H1 (cell line): ENCODE measurements at regions not wholly inside any gene's neighbourhood (a gene's known extent, or its start where the extent isn't known, plus 50 kb on each side); places are given as distances from the start of the nearest gene placed in this dataset.

Experiments
- BCL11A ChIP-seq, 2 experiments: IDR thresholded peaks; one replicate each; pipeline ENCODE4 v1.6.1; 2011; ENCODE audit warnings: low read depth in 2 of 2, low read length in 2 of 2, mild to moderate bottlenecking in 2 of 2
- SRF ChIP-seq: IDR thresholded peaks from 2 replicates; pipeline ENCODE4 v1.6.1; 2011; ENCODE audit warnings: mild to moderate bottlenecking, low read depth, low read length, moderate library complexity
- TBP ChIP-seq: IDR thresholded peaks from 2 replicates; pipeline ENCODE4 v1.6.1; 2011; ENCODE audit warnings: low read depth, low read length, improper control_type of control experiment
- TF ChIP-seq, protein P1 (sequence below): IDR thresholded peaks from 2 replicates; pipeline ENCODE4 v1.6.1; 2012; ENCODE audit warnings: low read length, inconsistent platforms
- TF ChIP-seq, protein P2 (sequence below): fragments of 300-600 bp; sonication (generic); IDR thresholded peaks from 2 replicates; pipeline ENCODE4 v1.7.1; 2012; ENCODE audit warnings: low read length, moderate library complexity, mild to moderate bottlenecking, inconsistent platforms; ENCODE audit not compliant: insufficient replicate concordance

- TF ChIP-seq, protein P1, sequence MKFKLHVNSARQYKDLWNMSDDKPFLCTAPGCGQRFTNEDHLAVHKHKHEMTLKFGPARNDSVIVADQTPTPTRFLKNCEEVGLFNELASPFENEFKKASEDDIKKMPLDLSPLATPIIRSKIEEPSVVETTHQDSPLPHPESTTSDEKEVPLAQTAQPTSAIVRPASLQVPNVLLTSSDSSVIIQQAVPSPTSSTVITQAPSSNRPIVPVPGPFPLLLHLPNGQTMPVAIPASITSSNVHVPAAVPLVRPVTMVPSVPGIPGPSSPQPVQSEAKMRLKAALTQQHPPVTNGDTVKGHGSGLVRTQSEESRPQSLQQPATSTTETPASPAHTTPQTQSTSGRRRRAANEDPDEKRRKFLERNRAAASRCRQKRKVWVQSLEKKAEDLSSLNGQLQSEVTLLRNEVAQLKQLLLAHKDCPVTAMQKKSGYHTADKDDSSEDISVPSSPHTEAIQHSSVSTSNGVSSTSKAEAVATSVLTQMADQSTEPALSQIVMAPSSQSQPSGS: no peak
- TF ChIP-seq TBP: no peak
- no peak for TF ChIP-seq BCL11A (IDR thresholded peaks at IDR 0.05; ENCODE audit: low read depth in 2 of 2, low read length in 2 of 2)
- no peak for TF ChIP-seq SRF
- TF ChIP-seq, protein P2, sequence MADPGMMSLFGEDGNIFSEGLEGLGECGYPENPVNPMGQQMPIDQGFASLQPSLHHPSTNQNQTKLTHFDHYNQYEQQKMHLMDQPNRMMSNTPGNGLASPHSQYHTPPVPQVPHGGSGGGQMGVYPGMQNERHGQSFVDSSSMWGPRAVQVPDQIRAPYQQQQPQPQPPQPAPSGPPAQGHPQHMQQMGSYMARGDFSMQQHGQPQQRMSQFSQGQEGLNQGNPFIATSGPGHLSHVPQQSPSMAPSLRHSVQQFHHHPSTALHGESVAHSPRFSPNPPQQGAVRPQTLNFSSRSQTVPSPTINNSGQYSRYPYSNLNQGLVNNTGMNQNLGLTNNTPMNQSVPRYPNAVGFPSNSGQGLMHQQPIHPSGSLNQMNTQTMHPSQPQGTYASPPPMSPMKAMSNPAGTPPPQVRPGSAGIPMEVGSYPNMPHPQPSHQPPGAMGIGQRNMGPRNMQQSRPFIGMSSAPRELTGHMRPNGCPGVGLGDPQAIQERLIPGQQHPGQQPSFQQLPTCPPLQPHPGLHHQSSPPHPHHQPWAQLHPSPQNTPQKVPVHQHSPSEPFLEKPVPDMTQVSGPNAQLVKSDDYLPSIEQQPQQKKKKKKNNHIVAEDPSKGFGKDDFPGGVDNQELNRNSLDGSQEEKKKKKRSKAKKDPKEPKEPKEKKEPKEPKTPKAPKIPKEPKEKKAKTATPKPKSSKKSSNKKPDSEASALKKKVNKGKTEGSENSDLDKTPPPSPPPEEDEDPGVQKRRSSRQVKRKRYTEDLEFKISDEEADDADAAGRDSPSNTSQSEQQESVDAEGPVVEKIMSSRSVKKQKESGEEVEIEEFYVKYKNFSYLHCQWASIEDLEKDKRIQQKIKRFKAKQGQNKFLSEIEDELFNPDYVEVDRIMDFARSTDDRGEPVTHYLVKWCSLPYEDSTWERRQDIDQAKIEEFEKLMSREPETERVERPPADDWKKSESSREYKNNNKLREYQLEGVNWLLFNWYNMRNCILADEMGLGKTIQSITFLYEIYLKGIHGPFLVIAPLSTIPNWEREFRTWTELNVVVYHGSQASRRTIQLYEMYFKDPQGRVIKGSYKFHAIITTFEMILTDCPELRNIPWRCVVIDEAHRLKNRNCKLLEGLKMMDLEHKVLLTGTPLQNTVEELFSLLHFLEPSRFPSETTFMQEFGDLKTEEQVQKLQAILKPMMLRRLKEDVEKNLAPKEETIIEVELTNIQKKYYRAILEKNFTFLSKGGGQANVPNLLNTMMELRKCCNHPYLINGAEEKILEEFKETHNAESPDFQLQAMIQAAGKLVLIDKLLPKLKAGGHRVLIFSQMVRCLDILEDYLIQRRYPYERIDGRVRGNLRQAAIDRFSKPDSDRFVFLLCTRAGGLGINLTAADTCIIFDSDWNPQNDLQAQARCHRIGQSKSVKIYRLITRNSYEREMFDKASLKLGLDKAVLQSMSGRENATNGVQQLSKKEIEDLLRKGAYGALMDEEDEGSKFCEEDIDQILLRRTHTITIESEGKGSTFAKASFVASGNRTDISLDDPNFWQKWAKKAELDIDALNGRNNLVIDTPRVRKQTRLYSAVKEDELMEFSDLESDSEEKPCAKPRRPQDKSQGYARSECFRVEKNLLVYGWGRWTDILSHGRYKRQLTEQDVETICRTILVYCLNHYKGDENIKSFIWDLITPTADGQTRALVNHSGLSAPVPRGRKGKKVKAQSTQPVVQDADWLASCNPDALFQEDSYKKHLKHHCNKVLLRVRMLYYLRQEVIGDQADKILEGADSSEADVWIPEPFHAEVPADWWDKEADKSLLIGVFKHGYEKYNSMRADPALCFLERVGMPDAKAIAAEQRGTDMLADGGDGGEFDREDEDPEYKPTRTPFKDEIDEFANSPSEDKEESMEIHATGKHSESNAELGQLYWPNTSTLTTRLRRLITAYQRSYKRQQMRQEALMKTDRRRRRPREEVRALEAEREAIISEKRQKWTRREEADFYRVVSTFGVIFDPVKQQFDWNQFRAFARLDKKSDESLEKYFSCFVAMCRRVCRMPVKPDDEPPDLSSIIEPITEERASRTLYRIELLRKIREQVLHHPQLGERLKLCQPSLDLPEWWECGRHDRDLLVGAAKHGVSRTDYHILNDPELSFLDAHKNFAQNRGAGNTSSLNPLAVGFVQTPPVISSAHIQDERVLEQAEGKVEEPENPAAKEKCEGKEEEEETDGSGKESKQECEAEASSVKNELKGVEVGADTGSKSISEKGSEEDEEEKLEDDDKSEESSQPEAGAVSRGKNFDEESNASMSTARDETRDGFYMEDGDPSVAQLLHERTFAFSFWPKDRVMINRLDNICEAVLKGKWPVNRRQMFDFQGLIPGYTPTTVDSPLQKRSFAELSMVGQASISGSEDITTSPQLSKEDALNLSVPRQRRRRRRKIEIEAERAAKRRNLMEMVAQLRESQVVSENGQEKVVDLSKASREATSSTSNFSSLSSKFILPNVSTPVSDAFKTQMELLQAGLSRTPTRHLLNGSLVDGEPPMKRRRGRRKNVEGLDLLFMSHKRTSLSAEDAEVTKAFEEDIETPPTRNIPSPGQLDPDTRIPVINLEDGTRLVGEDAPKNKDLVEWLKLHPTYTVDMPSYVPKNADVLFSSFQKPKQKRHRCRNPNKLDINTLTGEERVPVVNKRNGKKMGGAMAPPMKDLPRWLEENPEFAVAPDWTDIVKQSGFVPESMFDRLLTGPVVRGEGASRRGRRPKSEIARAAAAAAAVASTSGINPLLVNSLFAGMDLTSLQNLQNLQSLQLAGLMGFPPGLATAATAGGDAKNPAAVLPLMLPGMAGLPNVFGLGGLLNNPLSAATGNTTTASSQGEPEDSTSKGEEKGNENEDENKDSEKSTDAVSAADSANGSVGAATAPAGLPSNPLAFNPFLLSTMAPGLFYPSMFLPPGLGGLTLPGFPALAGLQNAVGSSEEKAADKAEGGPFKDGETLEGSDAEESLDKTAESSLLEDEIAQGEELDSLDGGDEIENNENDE: no peak
Measured at GRCh38 chr5:67807439-67807888, 408.1 kb upstream of the PIK3R1 start (continued).
